Neural cell (in vitro differentiated cells): ENCODE measurements at regions not wholly inside any gene's neighbourhood (a gene's known extent, or its start where the extent isn't known, plus 50 kb on each side); places are given as distances from the start of the nearest gene placed in this dataset.

Experiments
- H2AFZ ChIP-seq: fragments of 200-600, 300-800 bp; sonication (generic), shearing (Covaris generic); 2 replicates; pipeline ENCODE4 v1.6.0; 2014; ENCODE audit warnings: low read depth, mild to moderate bottlenecking, antibody characterized with exemption, low read length, moderate library complexity
- H3F3A ChIP-seq: fragments of 200-600 bp; shearing (Covaris generic); 2 replicates; pipeline ENCODE4 v1.6.1; 2016; ENCODE audit warnings: mild to moderate bottlenecking, moderate library complexity, mixed read lengths, antibody characterized with exemption, low read length; ENCODE audit not compliant: insufficient read depth, poor library complexity, severe bottlenecking
- H3K27ac ChIP-seq: fragments of 200-600, 300-800 bp; sonication (generic), shearing (Covaris generic); 2 replicates; pipeline ENCODE4 v1.5.1; 2014; ENCODE audit warnings: mild to moderate bottlenecking, low read length, moderate library complexity
- H3K27me3 ChIP-seq: fragments of 300-800, 200-600 bp; sonication (generic), shearing (Covaris generic); 2 replicates; pipeline ENCODE4 v1.6.0; 2014; ENCODE audit warnings: mild to moderate bottlenecking, low read depth, low read length, moderate library complexity; ENCODE audit not compliant: insufficient read depth
- H3K36me3 ChIP-seq: fragments of 300-800, 200-600 bp; sonication (generic), shearing (Covaris generic); 2 replicates; pipeline ENCODE4 v1.5.1; 2014; ENCODE audit warnings: mild to moderate bottlenecking, antibody characterized with exemption, low read length, moderate library complexity; ENCODE audit not compliant: insufficient read depth
- H3K4me2 ChIP-seq: fragments of 300-800, 200-600 bp; sonication (generic), shearing (Covaris generic); 2 replicates; pipeline ENCODE4 v1.6.0; 2014; ENCODE audit warnings: mild to moderate bottlenecking, low read length
- H3K4me3 ChIP-seq: fragments of 300-800, 200-600 bp; sonication (generic), shearing (Covaris generic); 2 replicates; pipeline ENCODE4 v1.5.1; 2014; ENCODE audit warnings: mild to moderate bottlenecking, low read length, moderate library complexity
- H3K79me2 ChIP-seq: fragments of 200-600 bp; shearing (Covaris generic); replicated peaks from 2 replicates; pipeline ENCODE4 v1.6.0; 2014; ENCODE audit warnings: mild to moderate bottlenecking, low read length, moderate library complexity; ENCODE audit not compliant: insufficient read depth
- H3K9ac ChIP-seq: fragments of 300-800, 200-600 bp; sonication (generic), shearing (Covaris generic); 2 replicates; pipeline ENCODE4 v1.6.1; 2016; ENCODE audit warnings: mild to moderate bottlenecking, low read length, mixed read lengths
- H3K9me2 ChIP-seq: fragments of 200-600 bp; shearing (Covaris generic); 2 replicates; pipeline ENCODE4 v1.6.1; 2016; ENCODE audit warnings: mild to moderate bottlenecking, low read length, mixed read lengths; ENCODE audit not compliant: insufficient read depth
- H3K9me3 ChIP-seq: fragments of 200-600, 300-800 bp; sonication (generic), shearing (Covaris generic); 2 replicates; pipeline ENCODE4 v1.6.1; 2016; ENCODE audit warnings: mild to moderate bottlenecking, mixed run types, low read length, moderate library complexity, mixed read lengths
- H4K20me1 ChIP-seq: fragments of 200-600 bp; shearing (Covaris generic); 2 replicates; pipeline ENCODE4 v1.6.1; 2016; ENCODE audit warnings: mild to moderate bottlenecking, mixed run types; ENCODE audit not compliant: insufficient read depth
- CTCF ChIP-seq: fragments of 450-650 bp; IDR thresholded peaks from 2 replicates; pipeline ENCODE4 v1.5.1; 2014; ENCODE audit warnings: antibody characterized with exemption, mild to moderate bottlenecking, moderate library complexity; ENCODE audit not compliant: poor library complexity, severe bottlenecking
- EP300 ChIP-seq: fragments of 450-650 bp; conservative IDR thresholded peaks from 2 replicates; pipeline ENCODE4 v1.6.1; 2014; ENCODE audit warnings: antibody characterized with exemption, mild to moderate bottlenecking, moderate library complexity; ENCODE audit not compliant: poor library complexity, severe bottlenecking
- EZH2 ChIP-seq: fragments of 200-600, 300-800 bp; shearing (Covaris generic), sonication (generic); IDR thresholded peaks from 2 replicates; pipeline ENCODE4 v1.6.1; 2014; ENCODE audit warnings: antibody characterized with exemption, low read length, borderline replicate concordance, mild to moderate bottlenecking; ENCODE audit not compliant: insufficient read depth, poor library complexity, severe bottlenecking
- MXI1 ChIP-seq: fragments of 450-650 bp; conservative IDR thresholded peaks from 2 replicates; pipeline ENCODE4 v1.6.1; 2014; ENCODE audit warnings: antibody characterized with exemption, mild to moderate bottlenecking; ENCODE audit not compliant: poor library complexity, severe bottlenecking
- POLR2AphosphoS5 ChIP-seq: IDR thresholded peaks from 2 replicates; pipeline ENCODE4 v1.6.1; 2012
- RAD21 ChIP-seq: fragments of 450-650 bp; conservative IDR thresholded peaks from 2 replicates; pipeline ENCODE4 v1.6.1; 2014; ENCODE audit warnings: antibody characterized with exemption, mild to moderate bottlenecking, moderate library complexity
- REST ChIP-seq: IDR thresholded peaks from 2 replicates; pipeline ENCODE4 v1.6.1; 2012; ENCODE audit warnings: borderline replicate concordance
- SMC3 ChIP-seq: fragments of 450-650 bp; conservative IDR thresholded peaks from 2 replicates; pipeline ENCODE4 v1.6.1; 2014; ENCODE audit warnings: antibody characterized with exemption, mild to moderate bottlenecking, moderate library complexity; ENCODE audit not compliant: poor library complexity
- TAF1 ChIP-seq: IDR thresholded peaks from 2 replicates; pipeline ENCODE4 v1.6.1; 2012; ENCODE audit warnings: low read depth

- Histone ChIP-seq H3K79me2 (no peaks in the 10 kb centered on the region), H3K36me3 (no peaks in the 10 kb centered on the region), H3K27ac (no peak overlapping the region), H2AFZ (no peak overlapping the region), H3F3A (no peaks in the 10 kb centered on the region), H3K4me2 (no peak overlapping the region), H3K9me2 (no peaks in the 10 kb centered on the region), H3K9me3 (no peaks in the 10 kb centered on the region), H3K4me3 (no peak overlapping the region), H3K27me3 (no peaks in the 10 kb centered on the region), H3K9ac (no peak overlapping the region), H4K20me1 (no peaks in the 10 kb centered on the region)
- TF ChIP-seq CTCF (no peak), SMC3 (no peak), EP300 (no peak), TAF1 (no peak), POLR2AphosphoS5 (no peak), MXI1 (no peak), EZH2 (no peak), REST (no peak), RAD21 (no peak)
These were observed 216.7 kb upstream of the IGFBP3 start for GRCh38 chr7:46137725-46138124.

- H3F3A ChIP-seq: no peaks in the 10 kb centered on the region
- TF ChIP-seq SMC3 (no peak), RAD21 (no peak), EP300 (no peak), CTCF (no peak), REST (no peak), MXI1 (no peak), POLR2AphosphoS5 (no peak)
- no peaks in the 10 kb centered on the region for H3K9me3 ChIP-seq
- no peaks in the 10 kb centered on the region for H3K9me2 ChIP-seq
- no peaks in the 10 kb centered on the region for H3K36me3 ChIP-seq
- H3K27me3 ChIP-seq: no peaks in the 10 kb centered on the region
- no peak overlapping the region for H2AFZ ChIP-seq
- H3K4me2 ChIP-seq: no peak overlapping the region
- H3K9ac ChIP-seq: no peak overlapping the region
- no peak overlapping the region for H3K27ac ChIP-seq
- no peak overlapping the region for H3K4me3 ChIP-seq
- H3K79me2 ChIP-seq: no peaks in the 10 kb centered on the region
- H4K20me1 ChIP-seq: no peaks in the 10 kb centered on the region
These were observed 214.5 kb upstream of the IGFBP3 start for GRCh38 chr7:46135557-46135956.
